Uterus (tissue), 3 donors: ENCODE measurements at regions not wholly inside any gene's neighbourhood (a gene's known extent, or its start where the extent isn't known, plus 50 kb on each side); places are given as distances from the start of the nearest gene placed in this dataset.

Experiments
- DNase-seq, 2 donors: peaks; one replicate each; pipeline ENCODE4 v3.0.0-alpha.2; 2019 to 2020
- H3K27ac ChIP-seq, 2 donors: fragments of 200-600 bp; sonication (generic); 1 replicate in 1 of 2; 2 replicates in 1 of 2; pipeline ENCODE4 v1.5.1; 2016 to 2018
- H3K27me3 ChIP-seq, 2 donors: fragments of 200-600 bp; sonication (generic); one replicate each; pipeline ENCODE4 v1.5.1; 2018 to 2019; ENCODE audit warnings: control low read depth in 1 of 2
- H3K36me3 ChIP-seq, 2 donors: fragments of 200-600 bp; sonication (generic); one replicate each; pipeline ENCODE4 v1.5.1; 2019; ENCODE audit warnings: control low read depth in 1 of 2
- H3K4me1 ChIP-seq, 2 donors: fragments of 200-600 bp; sonication (generic); one replicate each; pipeline ENCODE4 v1.5.1; 2018 to 2019; ENCODE audit warnings: control low read depth in 1 of 2
- H3K4me3 ChIP-seq, 2 donors: fragments of 200-600 bp; sonication (generic); 1 replicate in 1 of 2; 2 replicates in 1 of 2; pipeline ENCODE4 v1.5.1; 2018 to 2019; ENCODE audit warnings: mild to moderate bottlenecking in 1 of 2
- H3K9me3 ChIP-seq, 2 donors: fragments of 200-600 bp; sonication (generic); one replicate each; pipeline ENCODE4 v1.5.1; 2019; ENCODE audit warnings: control low read depth in 1 of 2
- CTCF ChIP-seq, 4 experiments: fragments of 200-600 bp in 2 of 4; fragments of 450-650 bp in 2 of 4; sonication (generic) in 2 of 4; IDR thresholded peaks; one replicate each; pipeline ENCODE4 v1.5.1; 2016 to 2019; ENCODE audit warnings: antibody characterized with exemption in 4 of 4, mild to moderate bottlenecking in 2 of 4, moderate library complexity in 1 of 4
- POLR2A ChIP-seq, 2 donors: fragments of 450-650 bp; IDR thresholded peaks; one replicate each; pipeline ENCODE4 v1.6.1; 2016; ENCODE audit warnings: antibody characterized with exemption in 2 of 2, mild to moderate bottlenecking in 1 of 2, moderate library complexity in 1 of 2
- intact Hi-C: fragments of 100-400 bp; cut with DNase I; formaldehyde crosslinking; loops from one replicate; pipeline ENCODE4 v1.15.1; 2023; ENCODE audit warnings: low total_unique reads
- donor health status: DM: yes; HTN: yes; CAD: no.

GRCh38 chr4:35883108-35883507, 361.2 kb downstream of the ARAP2 start:
- no peak for DNase-seq
- Histone ChIP-seq H3K27me3 (no peaks in the 10 kb centered on the region), H3K4me1 (no peaks in the 10 kb centered on the region), H3K36me3 (no peaks in the 10 kb centered on the region), H3K27ac (no peak overlapping the region), H3K4me3 (no peak overlapping the region), H3K9me3 (no peaks in the 10 kb centered on the region)
- intact Hi-C loops = no loop called here
- TF ChIP-seq CTCF (IDR thresholded peaks at IDR 0.05) = no peak
- no peak for TF ChIP-seq POLR2A (IDR thresholded peaks at IDR 0.05)

GRCh38 chr4:35884714-35885480, 359.4 kb downstream of the ARAP2 start:
- Histone ChIP-seq H3K9me3 (no peaks in the 10 kb centered on the region), H3K4me3 (no peak overlapping the region), H3K36me3 (no peaks in the 10 kb centered on the region), H3K27me3 (no peaks in the 10 kb centered on the region), H3K27ac (no peak overlapping the region), H3K4me1 (no peaks in the 10 kb centered on the region)
- TF ChIP-seq CTCF (IDR thresholded peaks at IDR 0.05) (no peak), POLR2A (IDR thresholded peaks at IDR 0.05) (no peak)
- DNase-seq = no peak
- intact Hi-C loops = no loop called here

GRCh38 chr4:35897808-35898207, 346.5 kb downstream of the ARAP2 start:
- Histone ChIP-seq H3K4me3 (no peak overlapping the region), H3K36me3 (no peaks in the 10 kb centered on the region), H3K27ac (no peak overlapping the region), H3K27me3 (no peaks in the 10 kb centered on the region), H3K9me3 (no peaks in the 10 kb centered on the region), H3K4me1 (no peaks in the 10 kb centered on the region)
- TF ChIP-seq CTCF (IDR thresholded peaks at IDR 0.05) (no peak), POLR2A (IDR thresholded peaks at IDR 0.05) (no peak)
- intact Hi-C loops = no loop called here
- no peak for DNase-seq

- Histone ChIP-seq H3K4me3 (no peak overlapping the region), H3K36me3 (no peaks in the 10 kb centered on the region), H3K9me3 (no peaks in the 10 kb centered on the region), H3K27me3 (no peaks in the 10 kb centered on the region), H3K4me1 (no peaks in the 10 kb centered on the region), H3K27ac (no peak overlapping the region)
- no peak for DNase-seq
- TF ChIP-seq POLR2A (IDR thresholded peaks at IDR 0.05) = no peak
- TF ChIP-seq CTCF (IDR thresholded peaks at IDR 0.05) = no peak
- intact Hi-C loops = no loop called here
Observed at GRCh38 chr4:35900286-35901243, 343.7 kb downstream of the ARAP2 start.

GRCh38 chr4:35912174-35912573, 332.1 kb downstream of the ARAP2 start:
- Histone ChIP-seq H3K27ac (no peak overlapping the region), H3K9me3 (no peaks in the 10 kb centered on the region), H3K4me3 (no peak overlapping the region), H3K4me1 (no peaks in the 10 kb centered on the region), H3K36me3 (no peaks in the 10 kb centered on the region), H3K27me3 (no peaks in the 10 kb centered on the region)
- intact Hi-C loops = no loop called here
- no peak for DNase-seq
- no peak for TF ChIP-seq CTCF (IDR thresholded peaks at IDR 0.05)
- TF ChIP-seq POLR2A (IDR thresholded peaks at IDR 0.05) = no peak
